H9 (cell line): ENCODE measurements at regions not wholly inside any gene's neighbourhood (a gene's known extent, or its start where the extent isn't known, plus 50 kb on each side); places are given as distances from the start of the nearest gene placed in this dataset.

Source experiments
- DNase-seq: peaks from one replicate; pipeline ENCODE4 v3.0.0-alpha.2; 2017
- H2AFZ ChIP-seq: one replicate; pipeline ENCODE4 v1.6.1; 2013; ENCODE audit warnings: mild to moderate bottlenecking, low read length, control low read depth, moderate library complexity
- H2AK5ac ChIP-seq: 2 replicates; pipeline ENCODE4 v1.6.1; 2013; ENCODE audit warnings: low read length, control low read depth, mixed read lengths; ENCODE audit not compliant: insufficient read length
- H2BK120ac ChIP-seq: one replicate; pipeline ENCODE4 v1.6.1; 2013; ENCODE audit warnings: low read depth, mild to moderate bottlenecking, low read length, control low read depth, inconsistent platforms; ENCODE audit not compliant: poor library complexity, severe bottlenecking
- H2BK12ac ChIP-seq: 2 replicates; pipeline ENCODE4 v1.6.1; 2013; ENCODE audit warnings: low read length, control low read depth, mixed read lengths, low read depth; ENCODE audit not compliant: insufficient read length
- H2BK15ac ChIP-seq: 2 replicates; pipeline ENCODE4 v1.6.1; 2013; ENCODE audit warnings: low read depth, low read length, control low read depth
- H2BK20ac ChIP-seq: one replicate; pipeline ENCODE4 v1.6.1; 2013; ENCODE audit warnings: low read depth, mild to moderate bottlenecking, low read length, control low read depth, inconsistent platforms; ENCODE audit not compliant: poor library complexity, severe bottlenecking
- H2BK5ac ChIP-seq: 2 replicates; pipeline ENCODE4 v1.6.1; 2013; ENCODE audit warnings: low read length, control low read depth, mixed read lengths; ENCODE audit not compliant: insufficient read length
- H3K14ac ChIP-seq: 2 replicates; pipeline ENCODE4 v1.6.1; 2013; ENCODE audit warnings: low read length, control low read depth; ENCODE audit not compliant: insufficient read depth
- H3K18ac ChIP-seq: 2 replicates; pipeline ENCODE4 v1.6.1; 2013; ENCODE audit warnings: low read depth, mild to moderate bottlenecking, mixed read lengths, low read length, control low read depth; ENCODE audit not compliant: insufficient read length
- H3K23ac ChIP-seq: 2 replicates; pipeline ENCODE4 v1.6.1; 2013; ENCODE audit warnings: low read length, control low read depth, mixed read lengths, low read depth; ENCODE audit not compliant: insufficient read length
- H3K23me2 ChIP-seq: 2 replicates; pipeline ENCODE4 v1.6.1; 2013; ENCODE audit warnings: low read depth, mild to moderate bottlenecking, mixed read lengths, low read length, control low read depth; ENCODE audit not compliant: insufficient read length, poor library complexity, severe bottlenecking
- H3K27ac ChIP-seq: 2 replicates; pipeline ENCODE4 v1.5.1; 2013; ENCODE audit warnings: low read length, control low read depth, mixed read lengths, low read depth; ENCODE audit not compliant: insufficient read length
- H3K27me3 ChIP-seq: 2 replicates; pipeline ENCODE4 v1.6.1; 2013; ENCODE audit warnings: low read length, control low read depth, inconsistent platforms; ENCODE audit not compliant: insufficient read depth
- H3K4ac ChIP-seq: 2 replicates; pipeline ENCODE4 v1.6.1; 2013; ENCODE audit warnings: low read depth, mild to moderate bottlenecking, control low read depth, inconsistent platforms, low read length, moderate library complexity
- H3K4me1 ChIP-seq: 2 replicates; pipeline ENCODE4 v1.6.1; 2013; ENCODE audit warnings: low read length, control low read depth, inconsistent platforms; ENCODE audit not compliant: insufficient read depth
- H3K4me2 ChIP-seq: 2 replicates; pipeline ENCODE4 v1.6.1; 2013; ENCODE audit warnings: low read length, control low read depth, mixed read lengths; ENCODE audit not compliant: insufficient read length, insufficient read depth
- H3K56ac ChIP-seq: 2 replicates; pipeline ENCODE4 v1.6.1; 2013; ENCODE audit warnings: low read depth, mild to moderate bottlenecking, mixed read lengths, low read length, control low read depth; ENCODE audit not compliant: insufficient read length
- H3K79me1 ChIP-seq: 2 replicates; pipeline ENCODE4 v1.6.1; 2013; ENCODE audit warnings: low read depth, mild to moderate bottlenecking, moderate library complexity, low read length, control low read depth, inconsistent platforms; ENCODE audit not compliant: insufficient read depth, poor library complexity, severe bottlenecking
- H3K79me2 ChIP-seq: 2 replicates; pipeline ENCODE4 v1.6.1; 2013; ENCODE audit warnings: low read length, control low read depth, inconsistent platforms; ENCODE audit not compliant: insufficient read depth
- H3K9ac ChIP-seq: 2 replicates; pipeline ENCODE4 v1.6.1; 2013; ENCODE audit warnings: low read length, control low read depth, mixed read lengths; ENCODE audit not compliant: insufficient read length; ENCODE audit errors: extremely low read depth
- H3K9me3 ChIP-seq: one replicate; pipeline ENCODE4 v1.6.1; 2013; ENCODE audit warnings: low read depth, low read length, inconsistent platforms; ENCODE audit not compliant: control insufficient read depth
- H3T11ph ChIP-seq: one replicate; pipeline ENCODE4 v1.6.1; 2013; ENCODE audit warnings: mild to moderate bottlenecking, low read length, control low read depth, inconsistent platforms
- H4K20me1 ChIP-seq: one replicate; pipeline ENCODE4 v1.6.1; 2013; ENCODE audit not compliant: control insufficient read depth, insufficient read length, insufficient read depth
- H4K5ac ChIP-seq: 2 replicates; pipeline ENCODE4 v1.6.1; 2013; ENCODE audit warnings: low read depth, mild to moderate bottlenecking, mixed read lengths, low read length, control low read depth; ENCODE audit not compliant: insufficient read length
- H4K8ac ChIP-seq: replicated peaks from 2 replicates; pipeline ENCODE4 v1.6.1; 2013; ENCODE audit warnings: low read length, control low read depth, mixed read lengths, low read depth; ENCODE audit not compliant: insufficient read length
- H4K91ac ChIP-seq: 2 replicates; pipeline ENCODE4 v1.6.1; 2013; ENCODE audit warnings: low read depth, mild to moderate bottlenecking, moderate library complexity, mixed read lengths, low read length, control low read depth; ENCODE audit not compliant: insufficient read length
- H3K27ac Mint-ChIP-seq, 3 experiments: 2 replicates in 2 of 3; 3 replicates in 1 of 3; pipeline ENCODE4 v1.8.0; 2020 to 2021; ENCODE audit warnings: mixed read lengths in 3 of 3, mild to moderate bottlenecking in 1 of 3, moderate library complexity in 1 of 3
- H3K27me3 Mint-ChIP-seq: 2 replicates; pipeline ENCODE4 v1.8.0; 2021; ENCODE audit warnings: low read depth, mild to moderate bottlenecking, moderate library complexity, mixed read lengths
- H3K36me3 Mint-ChIP-seq, 3 experiments: 2 replicates in 2 of 3; 3 replicates in 1 of 3; pipeline ENCODE4 v1.8.0; 2020 to 2021; ENCODE audit warnings: low read depth in 3 of 3, mixed read lengths in 3 of 3; ENCODE audit not compliant: insufficient read depth in 1 of 3
- H3K4me1 Mint-ChIP-seq, 2 experiments: 2 replicates each; pipeline ENCODE4 v1.8.0; 2020; ENCODE audit warnings: mixed read lengths in 2 of 2
- H3K4me3 Mint-ChIP-seq, 2 experiments: 2 replicates in 1 of 2; 3 replicates in 1 of 2; pipeline ENCODE4 v1.8.0; 2020 to 2021; ENCODE audit warnings: mild to moderate bottlenecking in 2 of 2, mixed read lengths in 2 of 2, moderate library complexity in 1 of 2
- H3K9me3 Mint-ChIP-seq, 2 experiments: 2 replicates in 1 of 2; 3 replicates in 1 of 2; pipeline ENCODE4 v1.8.0; 2020; ENCODE audit warnings: mild to moderate bottlenecking in 2 of 2, mixed read lengths in 2 of 2, moderate library complexity in 1 of 2
- WGBS: extraction: QIAGEN DNeasy Blood & Tissue Kit; methylation state at CpG from one replicate; pipeline ENCODE4 v1.1.7; 2013; ENCODE audit warnings: missing lambda C conversion rate, low lambda C conversion rate, mixed read lengths; ENCODE audit not compliant: insufficient read length; ENCODE audit errors: extremely low coverage; 5-methylcytosine and 5-hydroxymethylcytosine counted together
- TF ChIP-seq, protein P1 (sequence below): fragments of 200-600 bp; sonication (generic); conservative IDR thresholded peaks from 3 replicates; pipeline ENCODE4 v1.8.0; 2021; ENCODE audit warnings: antibody characterized with exemption, mild to moderate bottlenecking

GRCh38 chr9:109889456-109889855 is 109.5 kb downstream of the PALM2AKAP2 start:
- peaks cover 14 to 15% of the 10 kb centered on the region in 2 experiments for H3K4me1 Mint-ChIP-seq
- H3K4me2 ChIP-seq = no peak overlapping the region

More at GRCh38 chr9:109889456-109889855, 109.5 kb downstream of the PALM2AKAP2 start:
- Histone ChIP-seq H2BK120ac (no peak overlapping the region), H2BK5ac (no peak overlapping the region), H3K23me2 (no peaks in the 10 kb centered on the region), H3K23ac (no peak overlapping the region), H3K27ac (no peak overlapping the region), H4K8ac (no peak overlapping the region), H3K14ac (no peak overlapping the region), H3K18ac (no peak overlapping the region), H4K91ac (no peak overlapping the region), H2BK15ac (no peak overlapping the region), H2BK12ac (no peak overlapping the region), H3K9ac (no peak overlapping the region), H3K27me3 (no peaks in the 10 kb centered on the region), H3T11ph (no peak overlapping the region), H3K56ac (no peak overlapping the region), H2AFZ (no peak overlapping the region), H2BK20ac (no peak overlapping the region), H2AK5ac (no peak overlapping the region), H3K79me2 (no peaks in the 10 kb centered on the region), H3K4me1 (no peaks in the 10 kb centered on the region), H4K5ac (no peak overlapping the region), H3K4ac (no peak overlapping the region), H3K79me1 (no peaks in the 10 kb centered on the region), H4K20me1 (no peaks in the 10 kb centered on the region), H3K9me3 (no peaks in the 10 kb centered on the region)
- WGBS = no CpG with 5 or more reads among the region's 2 CpGs
- Mint-ChIP-seq H3K27me3 (no peaks in the 10 kb centered on the region), H3K36me3 (no peaks in the 10 kb centered on the region), H3K9me3 (no peaks in the 10 kb centered on the region), H3K27ac (no peak overlapping the region), H3K4me3 (no peak overlapping the region)
- TF ChIP-seq, protein P1, sequence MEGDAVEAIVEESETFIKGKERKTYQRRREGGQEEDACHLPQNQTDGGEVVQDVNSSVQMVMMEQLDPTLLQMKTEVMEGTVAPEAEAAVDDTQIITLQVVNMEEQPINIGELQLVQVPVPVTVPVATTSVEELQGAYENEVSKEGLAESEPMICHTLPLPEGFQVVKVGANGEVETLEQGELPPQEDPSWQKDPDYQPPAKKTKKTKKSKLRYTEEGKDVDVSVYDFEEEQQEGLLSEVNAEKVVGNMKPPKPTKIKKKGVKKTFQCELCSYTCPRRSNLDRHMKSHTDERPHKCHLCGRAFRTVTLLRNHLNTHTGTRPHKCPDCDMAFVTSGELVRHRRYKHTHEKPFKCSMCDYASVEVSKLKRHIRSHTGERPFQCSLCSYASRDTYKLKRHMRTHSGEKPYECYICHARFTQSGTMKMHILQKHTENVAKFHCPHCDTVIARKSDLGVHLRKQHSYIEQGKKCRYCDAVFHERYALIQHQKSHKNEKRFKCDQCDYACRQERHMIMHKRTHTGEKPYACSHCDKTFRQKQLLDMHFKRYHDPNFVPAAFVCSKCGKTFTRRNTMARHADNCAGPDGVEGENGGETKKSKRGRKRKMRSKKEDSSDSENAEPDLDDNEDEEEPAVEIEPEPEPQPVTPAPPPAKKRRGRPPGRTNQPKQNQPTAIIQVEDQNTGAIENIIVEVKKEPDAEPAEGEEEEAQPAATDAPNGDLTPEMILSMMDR = no peak
- DNase-seq = no peak
